ENCODE measurements at regions not wholly inside any gene's neighbourhood (a gene's known extent, or its start where the extent isn't known, plus 50 kb on each side); places are given as distances from the start of the nearest gene placed in this dataset.
A peak's percentile ranks its signal among the peaks of the same experiment; 100 is the strongest.

DNA sequence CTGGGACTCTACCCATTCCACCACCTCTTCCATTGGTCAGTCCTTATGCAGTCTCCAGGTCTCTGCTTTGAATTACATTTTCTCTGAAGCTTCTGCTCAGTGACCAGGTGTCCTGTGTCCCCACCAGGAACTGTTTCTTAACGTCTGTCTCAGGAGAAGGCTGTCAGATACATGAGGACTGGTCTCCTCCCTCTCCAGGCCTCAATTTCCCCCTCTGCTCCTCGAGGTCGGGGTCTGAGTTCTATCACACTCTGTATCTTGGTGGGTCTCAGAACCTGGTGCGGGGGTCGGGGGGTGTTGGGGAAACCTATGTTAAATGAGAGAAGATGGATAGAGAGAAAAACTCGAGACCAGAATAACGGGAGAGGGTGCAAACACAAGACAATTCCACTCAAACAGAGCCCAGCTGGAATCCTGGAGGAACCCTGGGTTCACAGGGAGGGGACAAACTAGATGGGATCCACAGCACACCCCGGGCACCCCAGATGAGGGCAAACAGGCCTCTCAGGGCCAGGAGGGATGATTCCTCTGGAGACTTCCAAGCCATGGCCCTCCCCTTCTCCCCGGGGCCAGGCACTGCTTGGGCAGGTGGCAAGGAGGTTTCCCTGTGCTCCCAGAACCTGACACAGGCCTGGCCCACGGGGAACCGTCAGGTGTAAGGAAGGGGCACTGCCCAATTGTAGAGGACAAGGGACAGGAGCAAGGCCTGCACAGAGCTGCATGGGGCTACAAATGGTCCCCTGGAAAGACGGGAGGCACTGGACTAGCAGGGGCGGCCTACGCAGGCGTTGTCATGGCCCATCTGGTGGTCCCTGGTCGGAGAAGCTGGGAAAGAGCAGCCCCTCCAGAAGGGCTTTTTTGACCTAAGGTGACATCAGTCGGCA, 313.2 kb upstream of the DIO3 start:
- H3K27ac ChIP-seq (ENCODE audit: low read length, poor library complexity, severe bottlenecking) = no peak overlapping the region
- no peak overlapping the region for H2AFZ ChIP-seq (ENCODE audit: low read depth, low read length)
- no peak overlapping the region for H3K4me2 ChIP-seq (ENCODE audit: low read length, poor library complexity, severe bottlenecking)
- no peak overlapping the region for H2BK12ac ChIP-seq (ENCODE audit: low read length in 2 of 2)
- no peak overlapping the region for H2AK5ac ChIP-seq (ENCODE audit: low read length, severe bottlenecking)
- no peak overlapping the region for H2BK5ac ChIP-seq (ENCODE audit: low read depth, low read length, poor library complexity, severe bottlenecking)
- H2BK120ac ChIP-seq (ENCODE audit: low read depth, low read length) = no peak overlapping the region
- no peak overlapping the region for H3K23ac ChIP-seq (ENCODE audit: low read length in 2 of 2)
- H3K14ac ChIP-seq (ENCODE audit: low read length in 2 of 2) = no peak overlapping the region
- peaks cover under 1 to 25% of the 10 kb centered on the region in 2 experiments for H3K27me3 ChIP-seq (ENCODE audit: control insufficient read depth in 1 of 2, insufficient read depth in 1 of 2, low read length in 2 of 2)
- H4K91ac ChIP-seq (ENCODE audit: low read length) = no peak overlapping the region
- no peak overlapping the region for H3K18ac ChIP-seq (ENCODE audit: low read depth in 1 of 2, low read length in 2 of 2)
- no peaks in the 10 kb centered on the region for H3K36me3 ChIP-seq (ENCODE audit: control insufficient read depth in 1 of 2, insufficient read depth in 2 of 2, low read depth in 1 of 2, low read length in 2 of 2)
- no peaks in the 10 kb centered on the region for H3K4me1 ChIP-seq (ENCODE audit: control insufficient read depth, insufficient read depth, low read depth, low read length)
- peak overlapping the region in 1 of 2 experiments; percentile 8 for H3K4me3 ChIP-seq (ENCODE audit: insufficient read depth in 1 of 2, low read depth in 1 of 2, low read length in 2 of 2)
- no peak for DNase-seq
- H3K79me1 ChIP-seq (replicated peaks; ENCODE audit: low read length, poor library complexity, severe bottlenecking) = no peaks in the 10 kb centered on the region
- 83% methylated on average over 17 of the region's 17 CpGs for WGBS
- no peak overlapping the region for H3K9ac ChIP-seq (ENCODE audit: low read length)
- H2BK15ac ChIP-seq (ENCODE audit: low read depth, poor library complexity, severe bottlenecking) = no peak overlapping the region
- no peaks in the 10 kb centered on the region for H3K9me3 ChIP-seq (ENCODE audit: control insufficient read depth, low read length)
- no peak overlapping the region for H4K8ac ChIP-seq (ENCODE audit: low read length)
- H3K4ac ChIP-seq (ENCODE audit: low read depth in 1 of 2, low read length in 2 of 2) = no peak overlapping the region

GRCh38 chr14:101248840-101249675, 312.2 kb upstream of the DIO3 start:
- H2BK15ac ChIP-seq (ENCODE audit: low read depth, poor library complexity, severe bottlenecking) = no peak overlapping the region
- WGBS = 83% methylated on average over 17 of the region's 18 CpGs
- H2BK5ac ChIP-seq (ENCODE audit: low read depth, low read length, poor library complexity, severe bottlenecking) = no peak overlapping the region
- H3K79me1 ChIP-seq (replicated peaks; ENCODE audit: low read length, poor library complexity, severe bottlenecking) = no peaks in the 10 kb centered on the region
- H3K4me3 ChIP-seq (ENCODE audit: insufficient read depth in 1 of 2, low read depth in 1 of 2, low read length in 2 of 2) = no peak overlapping the region
- H3K27me3 ChIP-seq (ENCODE audit: control insufficient read depth in 1 of 2, insufficient read depth in 1 of 2, low read length in 2 of 2) = peaks cover 0 to 28% of the 10 kb centered on the region in 2 experiments
- H3K9ac ChIP-seq (ENCODE audit: low read length) = no peak overlapping the region
- H3K23ac ChIP-seq (ENCODE audit: low read length in 2 of 2) = no peak overlapping the region
- no peak overlapping the region for H3K18ac ChIP-seq (ENCODE audit: low read depth in 1 of 2, low read length in 2 of 2)
- no peaks in the 10 kb centered on the region for H3K36me3 ChIP-seq (ENCODE audit: control insufficient read depth in 1 of 2, insufficient read depth in 2 of 2, low read depth in 1 of 2, low read length in 2 of 2)
- H3K4me2 ChIP-seq (ENCODE audit: low read length, poor library complexity, severe bottlenecking) = no peak overlapping the region
- no peaks in the 10 kb centered on the region for H3K9me3 ChIP-seq (ENCODE audit: control insufficient read depth, low read length)
- no peak overlapping the region for H4K8ac ChIP-seq (ENCODE audit: low read length)
- H3K4ac ChIP-seq (ENCODE audit: low read depth in 1 of 2, low read length in 2 of 2) = no peak overlapping the region
- no peak overlapping the region for H3K27ac ChIP-seq (ENCODE audit: low read length, poor library complexity, severe bottlenecking)
- H3K4me1 ChIP-seq (ENCODE audit: control insufficient read depth, insufficient read depth, low read depth, low read length) = no peaks in the 10 kb centered on the region
- H2BK12ac ChIP-seq (ENCODE audit: low read length in 2 of 2) = no peak overlapping the region
- no peak for DNase-seq
- no peak overlapping the region for H3K14ac ChIP-seq (ENCODE audit: low read length in 2 of 2)
- no peak overlapping the region for H2BK120ac ChIP-seq (ENCODE audit: low read depth, low read length)
- H2AFZ ChIP-seq (ENCODE audit: low read depth, low read length) = no peak overlapping the region
- H4K91ac ChIP-seq (ENCODE audit: low read length) = no peak overlapping the region
- H2AK5ac ChIP-seq (ENCODE audit: low read length, severe bottlenecking) = no peak overlapping the region

- Histone ChIP-seq H3K9ac (ENCODE audit: low read length) (no peak overlapping the region), H3K4me3 (ENCODE audit: insufficient read depth in 1 of 2, low read depth in 1 of 2, low read length in 2 of 2) (no peak overlapping the region), H2BK5ac (ENCODE audit: low read depth, low read length, poor library complexity, severe bottlenecking) (no peak overlapping the region), H3K4ac (ENCODE audit: low read depth in 1 of 2, low read length in 2 of 2) (no peak overlapping the region), H4K91ac (ENCODE audit: low read length) (no peak overlapping the region), H3K4me1 (ENCODE audit: control insufficient read depth, insufficient read depth, low read depth, low read length) (no peaks in the 10 kb centered on the region), H3K36me3 (ENCODE audit: control insufficient read depth in 1 of 2, insufficient read depth in 2 of 2, low read depth in 1 of 2, low read length in 2 of 2) (no peaks in the 10 kb centered on the region), H3K18ac (ENCODE audit: low read depth in 1 of 2, low read length in 2 of 2) (no peak overlapping the region), H2AK5ac (ENCODE audit: low read length, severe bottlenecking) (no peak overlapping the region), H3K27me3 (ENCODE audit: control insufficient read depth in 1 of 2, insufficient read depth in 1 of 2, low read length in 2 of 2) (peaks cover 0 to 26% of the 10 kb centered on the region in 2 experiments), H2AFZ (ENCODE audit: low read depth, low read length) (no peak overlapping the region), H3K27ac (ENCODE audit: low read length, poor library complexity, severe bottlenecking) (no peak overlapping the region), H3K9me3 (ENCODE audit: control insufficient read depth, low read length) (no peaks in the 10 kb centered on the region), H3K23ac (ENCODE audit: low read length in 2 of 2) (no peak overlapping the region), H2BK12ac (ENCODE audit: low read length in 2 of 2) (no peak overlapping the region), H3K14ac (ENCODE audit: low read length in 2 of 2) (no peak overlapping the region), H2BK120ac (ENCODE audit: low read depth, low read length) (no peak overlapping the region), H4K8ac (ENCODE audit: low read length) (no peak overlapping the region), H2BK15ac (ENCODE audit: low read depth, poor library complexity, severe bottlenecking) (no peak overlapping the region), H3K79me1 (replicated peaks; ENCODE audit: low read length, poor library complexity, severe bottlenecking) (no peaks in the 10 kb centered on the region), H3K4me2 (ENCODE audit: low read length, poor library complexity, severe bottlenecking) (no peak overlapping the region)
- WGBS = 86% methylated on average over 8 of the region's 8 CpGs
- no peak for DNase-seq
Observed at GRCh38 chr14:101249676-101250036, 311.6 kb upstream of the DIO3 start.

- no peak overlapping the region for H4K8ac ChIP-seq (ENCODE audit: low read length)
- H2AK5ac ChIP-seq (ENCODE audit: low read length, severe bottlenecking) = no peak overlapping the region
- H3K36me3 ChIP-seq (ENCODE audit: control insufficient read depth in 1 of 2, insufficient read depth in 2 of 2, low read depth in 1 of 2, low read length in 2 of 2) = no peaks in the 10 kb centered on the region
- no peak overlapping the region for H3K4me3 ChIP-seq (ENCODE audit: insufficient read depth in 1 of 2, low read depth in 1 of 2, low read length in 2 of 2)
- no peak overlapping the region for H2BK12ac ChIP-seq (ENCODE audit: low read length in 2 of 2)
- no peak overlapping the region for H3K27ac ChIP-seq (ENCODE audit: low read length, poor library complexity, severe bottlenecking)
- H2AFZ ChIP-seq (ENCODE audit: low read depth, low read length) = no peak overlapping the region
- DNase-seq = no peak
- no peak overlapping the region for H3K9ac ChIP-seq (ENCODE audit: low read length)
- no peaks in the 10 kb centered on the region for H3K4me1 ChIP-seq (ENCODE audit: control insufficient read depth, insufficient read depth, low read depth, low read length)
- no peak overlapping the region for H3K4ac ChIP-seq (ENCODE audit: low read depth in 1 of 2, low read length in 2 of 2)
- no peak overlapping the region for H2BK15ac ChIP-seq (ENCODE audit: low read depth, poor library complexity, severe bottlenecking)
- H2BK120ac ChIP-seq (ENCODE audit: low read depth, low read length) = no peak overlapping the region
- no peak overlapping the region for H2BK5ac ChIP-seq (ENCODE audit: low read depth, low read length, poor library complexity, severe bottlenecking)
- no peak overlapping the region for H3K4me2 ChIP-seq (ENCODE audit: low read length, poor library complexity, severe bottlenecking)
- no peaks in the 10 kb centered on the region for H3K9me3 ChIP-seq (ENCODE audit: control insufficient read depth, low read length)
- H3K14ac ChIP-seq (ENCODE audit: low read length in 2 of 2) = no peak overlapping the region
- H3K79me1 ChIP-seq (replicated peaks; ENCODE audit: low read length, poor library complexity, severe bottlenecking) = no peaks in the 10 kb centered on the region
- no peak overlapping the region for H3K18ac ChIP-seq (ENCODE audit: low read depth in 1 of 2, low read length in 2 of 2)
- 85% methylated on average over 17 of the region's 17 CpGs for whole genome bisulfite sequencing
- H4K91ac ChIP-seq (ENCODE audit: low read length) = no peak overlapping the region
- peaks cover 0 to 22% of the 10 kb centered on the region in 2 experiments for H3K27me3 ChIP-seq (ENCODE audit: control insufficient read depth in 1 of 2, insufficient read depth in 1 of 2, low read length in 2 of 2)
- no peak overlapping the region for H3K23ac ChIP-seq (ENCODE audit: low read length in 2 of 2)
Observed at GRCh38 chr14:101250336-101250947, 310.9 kb upstream of the DIO3 start.
